ENCODE measurements at regions not wholly inside any gene's neighbourhood (a gene's known extent, or its start where the extent isn't known, plus 50 kb on each side); places are given as distances from the start of the nearest gene placed in this dataset.

DNA sequence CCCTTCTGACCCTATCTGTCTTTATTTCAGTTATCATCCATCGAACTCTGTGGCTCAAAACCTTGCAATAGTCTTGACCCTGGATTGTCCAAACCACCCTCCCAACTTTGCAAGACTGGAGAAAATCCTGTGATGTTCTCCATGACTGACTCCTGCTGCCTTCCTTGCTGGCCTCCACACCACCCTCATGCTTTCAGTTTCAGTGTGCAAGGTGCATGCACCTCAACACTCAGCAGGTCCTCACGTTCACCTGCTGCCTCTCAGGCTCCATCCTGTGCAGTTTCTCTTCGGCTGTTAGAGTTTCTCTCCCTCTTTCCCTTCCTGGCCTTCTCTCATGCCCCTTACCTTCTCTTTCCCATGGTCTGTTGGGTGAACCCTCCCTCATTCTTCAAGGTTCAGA lies 59.4 kb upstream of the ASIC2 start:
- no peak for TF ChIP-seq TCF12 (IDR thresholded peaks at IDR 0.05; ENCODE audit: low read depth)

- no peak for TF ChIP-seq NFIC (IDR thresholded peaks at IDR 0.05)
- no peak for TF ChIP-seq RAD21 (IDR thresholded peaks at IDR 0.05; ENCODE audit: low read depth)
- TF ChIP-seq EGR1 (IDR thresholded peaks at IDR 0.05) = no peak
- TF ChIP-seq FOXM1 (IDR thresholded peaks at IDR 0.05; ENCODE audit: borderline replicate concordance, low read depth) = no peak
- no peak for TF ChIP-seq EP300 (IDR thresholded peaks at IDR 0.05; ENCODE audit: borderline replicate concordance)
- TF ChIP-seq CEBPB (IDR thresholded peaks at IDR 0.05) = no peak
- TF ChIP-seq REST (IDR thresholded peaks at IDR 0.05; ENCODE audit: low read depth) = no peak
- no peak for TF ChIP-seq TEAD4 (IDR thresholded peaks at IDR 0.05)
- TF ChIP-seq MAX (IDR thresholded peaks at IDR 0.05) = no peak
- TF ChIP-seq TCF12 (IDR thresholded peaks at IDR 0.05; ENCODE audit: low read depth) = no peak
- TF ChIP-seq ZBTB7A (IDR thresholded peaks at IDR 0.05; ENCODE audit: low read depth) = no peak
- no peak for TF ChIP-seq CREB1 (IDR thresholded peaks at IDR 0.05; ENCODE audit: low read depth)
- TF ChIP-seq YY1 (IDR thresholded peaks at IDR 0.05; ENCODE audit: low read depth) = no peak
Observed at GRCh38 chr17:33356266-33356665, 63.2 kb upstream of the ASIC2 start.

GRCh38 chr17:33363475-33363874 lies 70.4 kb upstream of the ASIC2 start:
- TF ChIP-seq MAX (IDR thresholded peaks at IDR 0.05) (no peak), REST (IDR thresholded peaks at IDR 0.05; ENCODE audit: low read depth) (no peak), TEAD4 (IDR thresholded peaks at IDR 0.05) (no peak), TCF12 (IDR thresholded peaks at IDR 0.05; ENCODE audit: low read depth) (no peak), CREB1 (IDR thresholded peaks at IDR 0.05; ENCODE audit: low read depth) (no peak), TAF1 (IDR thresholded peaks at IDR 0.05; ENCODE audit: low read depth) (no peak)

DNA sequence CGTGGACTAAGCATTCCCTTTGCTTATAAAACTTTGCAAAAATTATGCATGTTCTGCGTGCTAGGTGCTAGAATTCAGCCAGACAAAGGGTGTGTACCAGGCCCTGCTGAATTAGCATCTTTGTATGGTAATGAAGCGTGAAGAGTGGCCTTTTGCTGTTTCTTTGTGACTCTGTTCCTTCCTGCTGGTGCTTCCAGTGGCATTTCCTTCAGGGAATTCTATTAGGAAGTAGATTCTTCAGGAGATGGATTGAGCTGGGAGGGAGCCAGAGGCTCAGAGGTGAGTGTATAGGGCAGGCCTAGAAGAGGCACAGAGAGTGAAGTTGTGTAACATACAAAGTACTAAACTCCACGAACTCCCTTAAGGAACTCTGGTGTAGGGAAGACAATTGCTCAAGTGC lies 73.9 kb upstream of the ASIC2 start:
- no peak for TF ChIP-seq EP300 (IDR thresholded peaks at IDR 0.05; ENCODE audit: borderline replicate concordance)
- TF ChIP-seq FOXM1 (IDR thresholded peaks at IDR 0.05; ENCODE audit: borderline replicate concordance, low read depth) = no peak
- no peak for TF ChIP-seq MAX (IDR thresholded peaks at IDR 0.05)

DNA sequence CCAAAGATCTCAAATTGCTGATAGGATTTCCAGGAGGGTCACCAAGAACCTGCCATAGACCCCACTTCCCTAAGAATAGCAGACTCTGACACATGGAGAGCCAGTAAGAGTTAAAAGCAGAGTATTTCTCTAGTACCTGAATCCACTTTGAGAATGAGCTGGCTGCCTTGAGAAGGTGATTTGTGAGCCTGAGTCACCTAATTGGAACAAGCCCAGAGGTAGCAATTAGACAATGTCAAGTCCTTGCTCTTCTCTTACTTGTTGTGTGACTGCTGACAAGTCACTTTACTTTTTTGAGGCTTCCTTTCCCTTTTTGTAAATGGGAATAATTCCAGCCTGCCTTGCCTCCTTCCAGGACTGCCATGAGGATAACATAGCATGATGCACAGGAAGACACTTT lies 76.1 kb upstream of the ASIC2 start:
- TF ChIP-seq NFIC (IDR thresholded peaks at IDR 0.05) = no peak

- no peak for TF ChIP-seq MAX (IDR thresholded peaks at IDR 0.05)
- no peak for TF ChIP-seq CEBPB (IDR thresholded peaks at IDR 0.05)
- TF ChIP-seq TCF12 (IDR thresholded peaks at IDR 0.05; ENCODE audit: low read depth) = no peak
- TF ChIP-seq TEAD4 (IDR thresholded peaks at IDR 0.05) = no peak
- TF ChIP-seq NFIC (IDR thresholded peaks at IDR 0.05) = no peak
- no peak for TF ChIP-seq TAF1 (IDR thresholded peaks at IDR 0.05; ENCODE audit: low read depth)
- TF ChIP-seq YY1 (IDR thresholded peaks at IDR 0.05; ENCODE audit: low read depth) = no peak
- TF ChIP-seq EP300 (IDR thresholded peaks at IDR 0.05; ENCODE audit: borderline replicate concordance) = no peak
- TF ChIP-seq CREB1 (IDR thresholded peaks at IDR 0.05; ENCODE audit: low read depth) = no peak
- TF ChIP-seq, protein P1, sequence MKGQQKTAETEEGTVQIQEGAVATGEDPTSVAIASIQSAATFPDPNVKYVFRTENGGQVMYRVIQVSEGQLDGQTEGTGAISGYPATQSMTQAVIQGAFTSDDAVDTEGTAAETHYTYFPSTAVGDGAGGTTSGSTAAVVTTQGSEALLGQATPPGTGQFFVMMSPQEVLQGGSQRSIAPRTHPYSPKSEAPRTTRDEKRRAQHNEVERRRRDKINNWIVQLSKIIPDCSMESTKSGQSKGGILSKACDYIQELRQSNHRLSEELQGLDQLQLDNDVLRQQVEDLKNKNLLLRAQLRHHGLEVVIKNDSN (IDR thresholded peaks at IDR 0.05) = no peak
- no peak for TF ChIP-seq EGR1 (IDR thresholded peaks at IDR 0.05)
- TF ChIP-seq FOXM1 (IDR thresholded peaks at IDR 0.05; ENCODE audit: borderline replicate concordance, low read depth) = no peak
- TF ChIP-seq ZBTB7A (IDR thresholded peaks at IDR 0.05; ENCODE audit: low read depth) = no peak
- TF ChIP-seq REST (IDR thresholded peaks at IDR 0.05; ENCODE audit: low read depth) = no peak
- no peak for TF ChIP-seq RAD21 (IDR thresholded peaks at IDR 0.05; ENCODE audit: low read depth)
Observed at GRCh38 chr17:33369876-33370275, 76.8 kb upstream of the ASIC2 start.

Measured in Ishikawa (cell line).